ENCODE measurements at regions not wholly inside any gene's neighbourhood (a gene's known extent, or its start where the extent isn't known, plus 50 kb on each side); places are given as distances from the start of the nearest gene placed in this dataset.

DNA sequence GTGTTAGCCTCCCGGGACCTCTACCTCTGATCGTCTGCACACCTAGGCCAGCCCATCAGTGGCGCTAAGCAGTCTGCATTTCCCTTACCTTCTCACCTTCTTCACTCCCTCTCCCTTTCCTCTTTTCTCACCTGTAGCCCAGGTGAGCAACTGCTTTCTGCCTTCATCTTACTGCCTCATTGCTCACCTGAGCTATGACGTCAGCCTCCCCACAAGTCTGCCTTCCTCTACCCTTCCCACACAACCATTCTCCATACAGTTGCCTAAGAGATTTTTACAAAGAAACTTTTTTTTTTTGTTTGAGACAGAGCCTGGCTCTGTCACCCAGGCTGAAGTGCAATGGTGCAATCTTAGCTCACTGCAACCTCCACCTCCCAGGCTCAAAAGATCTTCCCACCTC lies 136.3 kb downstream of the BCOR start:
- Histone ChIP-seq H3K27ac (ENCODE audit: low read length) (no peak overlapping the region), H3K27me3 (ENCODE audit: low read length) (no peaks in the 10 kb centered on the region), H3K4me2 (ENCODE audit: low read depth, low read length, poor library complexity, severe bottlenecking) (no peak overlapping the region), H3K79me2 (ENCODE audit: low read length) (no peaks in the 10 kb centered on the region), H3K9me2 (replicated peaks; ENCODE audit: insufficient read depth, low read length) (no peaks in the 10 kb centered on the region), H3K9me3 (ENCODE audit: low read length) (no peaks in the 10 kb centered on the region), H3K9ac (ENCODE audit: low read length) (no peak overlapping the region), H3K4me3 (ENCODE audit: low read length) (no peak overlapping the region), H2AFZ (ENCODE audit: low read length) (no peak overlapping the region), H4K20me1 (ENCODE audit: insufficient read depth, low read depth, low read length) (no peaks in the 10 kb centered on the region), H3K36me3 (ENCODE audit: insufficient read depth, low read length) (no peaks in the 10 kb centered on the region), H3K4me1 (ENCODE audit: low read length) (no peaks in the 10 kb centered on the region)
- no peak for DNase-seq

DNA sequence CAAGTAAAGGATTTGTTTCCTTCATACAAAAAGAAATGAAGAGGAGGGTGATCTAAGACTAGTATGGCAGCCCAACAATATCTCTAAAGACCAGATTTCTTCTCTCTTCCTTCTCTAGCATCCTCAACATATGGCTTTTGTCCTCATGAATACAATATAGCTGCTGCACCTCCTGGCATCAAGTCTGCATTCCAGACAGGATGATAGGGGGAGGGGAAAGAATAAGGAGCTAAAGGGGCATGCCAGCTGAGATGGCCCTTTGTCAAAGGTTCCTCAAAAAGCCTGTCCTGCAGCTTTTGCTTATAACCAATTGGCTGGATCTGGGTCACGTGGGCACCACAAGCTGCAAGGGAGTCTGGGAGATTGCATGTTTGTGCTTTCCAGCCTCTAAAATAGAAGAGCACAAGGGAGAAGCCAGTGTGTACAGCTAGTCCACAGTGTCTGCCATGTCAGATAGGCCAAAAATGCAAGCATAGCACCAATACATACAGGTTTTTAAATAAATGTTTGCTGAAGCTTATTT lies 132.6 kb downstream of the BCOR start:
- Histone ChIP-seq H4K20me1 (ENCODE audit: insufficient read depth, low read depth, low read length) (no peaks in the 10 kb centered on the region), H3K4me1 (ENCODE audit: low read length) (no peaks in the 10 kb centered on the region), H3K79me2 (ENCODE audit: low read length) (no peaks in the 10 kb centered on the region), H3K36me3 (ENCODE audit: insufficient read depth, low read length) (no peaks in the 10 kb centered on the region), H3K27ac (ENCODE audit: low read length) (no peak overlapping the region), H2AFZ (ENCODE audit: low read length) (no peak overlapping the region), H3K4me2 (ENCODE audit: low read depth, low read length, poor library complexity, severe bottlenecking) (no peak overlapping the region), H3K9ac (ENCODE audit: low read length) (no peak overlapping the region), H3K9me3 (ENCODE audit: low read length) (no peaks in the 10 kb centered on the region), H3K27me3 (ENCODE audit: low read length) (no peaks in the 10 kb centered on the region), H3K4me3 (ENCODE audit: low read length) (no peak overlapping the region), H3K9me2 (replicated peaks; ENCODE audit: insufficient read depth, low read length) (no peaks in the 10 kb centered on the region)
- DNase-seq, result no peak

DNA sequence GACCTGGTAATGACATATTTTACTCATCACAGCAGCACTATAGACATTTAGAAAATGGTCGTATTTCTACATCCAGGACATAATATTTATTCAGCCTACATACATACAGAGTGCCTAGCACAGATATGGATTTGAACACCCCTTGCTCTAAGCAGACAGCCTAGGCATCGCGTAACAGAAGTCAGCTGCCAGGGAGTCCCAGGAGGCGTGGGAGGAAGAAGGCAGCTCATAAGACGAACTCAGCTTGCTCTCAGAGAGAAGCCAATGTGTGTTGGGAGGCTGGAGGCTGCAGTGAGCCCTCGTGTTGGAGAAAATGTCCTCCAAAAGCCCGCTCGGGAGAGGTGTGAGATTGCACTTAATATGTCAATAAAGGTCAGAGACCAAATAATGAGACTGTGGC lies 131.6 kb downstream of the BCOR start:
- Histone ChIP-seq H3K4me2 (ENCODE audit: low read depth, low read length, poor library complexity, severe bottlenecking) (no peak overlapping the region), H3K9me2 (replicated peaks; ENCODE audit: insufficient read depth, low read length) (no peaks in the 10 kb centered on the region), H3K4me3 (ENCODE audit: low read length) (no peak overlapping the region), H3K9ac (ENCODE audit: low read length) (no peak overlapping the region), H3K79me2 (ENCODE audit: low read length) (no peaks in the 10 kb centered on the region), H3K4me1 (ENCODE audit: low read length) (no peaks in the 10 kb centered on the region), H2AFZ (ENCODE audit: low read length) (no peak overlapping the region), H3K27me3 (ENCODE audit: low read length) (no peaks in the 10 kb centered on the region), H4K20me1 (ENCODE audit: insufficient read depth, low read depth, low read length) (no peaks in the 10 kb centered on the region), H3K9me3 (ENCODE audit: low read length) (no peaks in the 10 kb centered on the region), H3K27ac (ENCODE audit: low read length) (no peak overlapping the region), H3K36me3 (ENCODE audit: insufficient read depth, low read length) (no peaks in the 10 kb centered on the region)
- no peak for DNase-seq

DNA sequence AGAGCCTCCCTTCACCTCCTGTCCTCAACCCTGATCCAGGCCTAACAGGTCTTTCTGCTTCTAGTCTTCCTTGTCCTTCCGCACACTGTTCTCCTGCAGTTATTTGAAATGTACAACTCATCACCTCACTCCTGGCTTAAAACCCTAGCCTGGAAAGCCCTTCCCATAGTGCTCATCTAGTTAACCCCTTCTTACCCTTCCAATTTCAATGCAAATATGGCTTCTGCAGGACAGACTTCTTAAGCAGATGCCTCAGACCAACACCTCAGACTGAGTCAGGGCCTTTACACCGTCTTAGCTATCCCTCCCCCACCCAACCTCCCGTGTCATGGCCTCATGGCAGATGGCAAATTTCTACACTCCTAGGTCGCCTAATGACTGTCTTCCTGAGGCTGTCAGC lies 130.4 kb downstream of the BCOR start:
- H3K9me2 ChIP-seq (replicated peaks; ENCODE audit: insufficient read depth, low read length), result no peaks in the 10 kb centered on the region
- H3K36me3 ChIP-seq (ENCODE audit: insufficient read depth, low read length), result no peaks in the 10 kb centered on the region
- H3K4me1 ChIP-seq (ENCODE audit: low read length), result no peaks in the 10 kb centered on the region
- H4K20me1 ChIP-seq (ENCODE audit: insufficient read depth, low read depth, low read length), result no peaks in the 10 kb centered on the region
- H3K27me3 ChIP-seq (ENCODE audit: low read length), result peaks cover 3% of the 10 kb centered on the region; the same call in 1 of the 2 replicates
- H3K4me3 ChIP-seq (ENCODE audit: low read length), result no peak overlapping the region
- H3K79me2 ChIP-seq (ENCODE audit: low read length), result no peaks in the 10 kb centered on the region
- DNase-seq, result no peak
- no peaks in the 10 kb centered on the region for H3K9me3 ChIP-seq (ENCODE audit: low read length)
- H3K9ac ChIP-seq (ENCODE audit: low read length), result no peak overlapping the region
- H3K27ac ChIP-seq (ENCODE audit: low read length), result no peak overlapping the region
- H3K4me2 ChIP-seq (ENCODE audit: low read depth, low read length, poor library complexity, severe bottlenecking), result no peak overlapping the region
- H2AFZ ChIP-seq (ENCODE audit: low read length), result no peak overlapping the region

DNA sequence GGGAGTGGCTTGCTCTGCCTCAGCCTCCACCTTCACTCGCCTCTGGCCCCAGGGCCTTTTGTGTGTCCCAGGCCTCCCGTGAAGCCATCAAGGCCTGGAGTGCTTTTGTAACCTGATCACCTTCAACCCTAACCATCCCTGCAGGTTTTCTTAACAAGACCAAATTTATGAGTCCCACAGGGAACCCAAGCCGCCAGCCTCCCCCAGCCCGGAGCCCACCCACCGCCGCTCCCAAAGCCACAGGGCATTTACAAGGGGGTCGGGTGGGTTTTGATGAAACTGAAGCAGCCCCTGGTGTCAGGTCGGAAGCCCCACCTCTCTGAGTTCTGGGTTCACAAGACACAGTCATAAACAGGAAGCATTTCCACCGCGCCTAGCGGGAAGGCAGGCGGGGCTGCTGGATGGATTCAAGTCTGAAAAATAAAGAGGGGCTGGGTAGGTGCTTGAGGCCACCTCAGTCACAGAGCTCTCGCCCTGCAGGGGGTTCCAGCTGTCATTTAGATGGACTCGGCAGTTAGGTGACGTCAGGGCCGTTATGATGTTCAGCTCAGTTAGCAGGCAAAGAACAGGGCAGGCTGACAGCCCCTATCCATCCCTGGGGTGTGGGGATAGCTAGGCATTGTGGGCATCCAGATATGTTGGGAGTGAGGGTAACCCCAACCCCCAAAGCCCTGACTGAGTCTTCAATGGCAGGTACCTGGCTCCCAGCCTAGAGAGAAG lies 128.5 kb downstream of the BCOR start:
- Histone ChIP-seq H3K27me3 (ENCODE audit: low read length) (peaks cover 3% of the 10 kb centered on the region; the same call in 1 of the 2 replicates), H3K9me2 (replicated peaks; ENCODE audit: insufficient read depth, low read length) (no peaks in the 10 kb centered on the region), H3K9ac (ENCODE audit: low read length) (no peak overlapping the region), H3K9me3 (ENCODE audit: low read length) (no peaks in the 10 kb centered on the region), H2AFZ (ENCODE audit: low read length) (no peak overlapping the region), H3K4me1 (ENCODE audit: low read length) (no peaks in the 10 kb centered on the region), H3K4me2 (ENCODE audit: low read depth, low read length, poor library complexity, severe bottlenecking) (no peak overlapping the region), H3K27ac (ENCODE audit: low read length) (no peak overlapping the region), H3K36me3 (ENCODE audit: insufficient read depth, low read length) (no peaks in the 10 kb centered on the region), H3K79me2 (ENCODE audit: low read length) (no peaks in the 10 kb centered on the region), H4K20me1 (ENCODE audit: insufficient read depth, low read depth, low read length) (no peaks in the 10 kb centered on the region), H3K4me3 (ENCODE audit: low read length) (no peak overlapping the region)
- DNase-seq, result no peak

DNA sequence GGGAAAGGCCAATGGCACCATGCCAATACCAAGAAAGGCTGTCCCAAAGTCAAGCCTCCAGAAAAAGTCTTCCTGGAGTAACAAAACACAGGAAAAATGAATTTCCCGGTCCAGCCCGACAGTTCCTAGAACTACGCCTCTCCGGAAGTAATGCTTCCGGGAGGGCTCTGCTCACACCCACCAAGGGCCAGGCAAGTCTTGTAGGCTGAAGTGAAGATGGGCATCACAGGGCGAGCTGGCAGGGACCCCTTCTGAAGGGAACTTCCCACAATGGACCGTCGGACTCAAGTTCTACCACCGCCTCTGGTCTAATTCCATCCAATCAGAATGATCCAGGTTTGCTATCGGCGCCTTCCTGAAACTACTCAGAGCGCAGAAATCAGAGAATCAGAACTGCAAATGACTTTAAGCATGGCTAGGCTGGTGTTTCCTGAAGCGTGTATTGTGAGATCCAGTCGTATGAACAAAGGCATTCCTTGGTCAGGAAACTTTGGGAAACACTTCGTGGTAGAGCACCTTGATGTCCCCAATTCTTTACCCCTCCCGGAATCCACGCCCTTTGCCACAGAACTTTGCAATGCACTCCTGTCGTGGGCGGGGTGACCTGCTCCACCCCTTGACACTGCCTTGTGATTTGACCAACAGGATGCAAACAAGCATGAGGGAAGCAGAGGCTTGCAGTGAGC lies 127.8 kb downstream of the BCOR start:
- Histone ChIP-seq H3K9ac (ENCODE audit: low read length) (no peak overlapping the region), H3K27ac (ENCODE audit: low read length) (no peak overlapping the region), H3K4me2 (ENCODE audit: low read depth, low read length, poor library complexity, severe bottlenecking) (no peak overlapping the region), H3K27me3 (ENCODE audit: low read length) (peaks cover 3% of the 10 kb centered on the region; the same call in 1 of the 2 replicates), H2AFZ (ENCODE audit: low read length) (no peak overlapping the region), H3K9me2 (replicated peaks; ENCODE audit: insufficient read depth, low read length) (no peaks in the 10 kb centered on the region), H3K79me2 (ENCODE audit: low read length) (no peaks in the 10 kb centered on the region), H3K9me3 (ENCODE audit: low read length) (no peaks in the 10 kb centered on the region), H3K36me3 (ENCODE audit: insufficient read depth, low read length) (no peaks in the 10 kb centered on the region), H3K4me3 (ENCODE audit: low read length) (no peak overlapping the region), H4K20me1 (ENCODE audit: insufficient read depth, low read depth, low read length) (no peaks in the 10 kb centered on the region), H3K4me1 (ENCODE audit: low read length) (no peaks in the 10 kb centered on the region)
- DNase-seq, result no peak

DNA sequence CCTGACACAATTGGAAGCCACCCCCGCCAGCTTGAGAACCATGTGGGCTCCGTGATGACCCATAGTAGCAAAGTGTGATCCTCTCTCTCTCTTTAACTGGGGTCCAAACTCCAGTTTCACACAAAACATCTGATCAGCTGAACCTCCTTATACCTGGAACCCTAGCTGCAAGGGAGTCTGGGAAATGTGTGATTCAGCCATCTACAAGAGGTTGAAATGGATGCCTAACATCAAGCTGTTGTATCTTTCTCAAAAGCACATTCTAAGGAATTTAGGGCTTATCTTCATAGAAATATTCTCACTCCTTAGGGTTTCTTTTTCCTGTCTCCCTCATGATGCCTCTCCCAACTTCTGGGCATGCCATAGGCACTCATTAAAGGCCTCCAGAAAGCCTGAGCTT lies 126.0 kb downstream of the BCOR start:
- no peak overlapping the region for H3K4me3 ChIP-seq (ENCODE audit: low read length)
- no peaks in the 10 kb centered on the region for H3K36me3 ChIP-seq (ENCODE audit: insufficient read depth, low read length)
- peaks cover 3% of the 10 kb centered on the region for H3K4me1 ChIP-seq (ENCODE audit: low read length)
- peaks cover 3% of the 10 kb centered on the region; the same call in 1 of the 2 replicates for H3K27me3 ChIP-seq (ENCODE audit: low read length)
- H3K9me2 ChIP-seq (replicated peaks; ENCODE audit: insufficient read depth, low read length), result no peaks in the 10 kb centered on the region
- H3K4me2 ChIP-seq (ENCODE audit: low read depth, low read length, poor library complexity, severe bottlenecking), result no peak overlapping the region
- no peak for DNase-seq
- H3K9me3 ChIP-seq (ENCODE audit: low read length), result no peaks in the 10 kb centered on the region
- H3K9ac ChIP-seq (ENCODE audit: low read length), result no peak overlapping the region
- H3K27ac ChIP-seq (ENCODE audit: low read length), result no peak overlapping the region
- no peaks in the 10 kb centered on the region for H4K20me1 ChIP-seq (ENCODE audit: insufficient read depth, low read depth, low read length)
- H3K79me2 ChIP-seq (ENCODE audit: low read length), result no peaks in the 10 kb centered on the region
- H2AFZ ChIP-seq (ENCODE audit: low read length), result no peak overlapping the region

DNA sequence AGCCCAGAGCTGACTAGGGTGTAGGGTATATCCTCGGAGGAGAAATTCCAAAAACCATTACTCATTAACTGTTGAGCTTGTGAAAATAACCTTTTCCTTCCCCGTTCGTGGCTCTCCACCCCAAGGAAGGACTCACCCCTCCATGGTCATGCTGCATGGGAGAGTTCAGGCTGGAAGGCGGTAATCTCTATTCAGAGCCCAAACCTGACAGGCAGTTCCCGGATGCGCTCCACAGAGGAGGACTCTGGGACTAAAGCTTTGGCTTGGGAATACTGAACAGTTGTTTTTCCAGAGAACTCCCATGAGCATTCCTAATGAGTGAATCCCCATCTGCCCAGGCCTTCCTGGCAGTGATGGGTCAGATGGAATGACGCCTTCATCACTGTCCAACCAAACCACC lies 125.4 kb downstream of the BCOR start:
- DNase-seq, result no peak
- Histone ChIP-seq H3K9me2 (replicated peaks; ENCODE audit: insufficient read depth, low read length) (no peaks in the 10 kb centered on the region), H3K4me3 (ENCODE audit: low read length) (no peak overlapping the region), H2AFZ (ENCODE audit: low read length) (no peak overlapping the region), H3K79me2 (ENCODE audit: low read length) (no peaks in the 10 kb centered on the region), H3K36me3 (ENCODE audit: insufficient read depth, low read length) (no peaks in the 10 kb centered on the region), H3K27ac (ENCODE audit: low read length) (no peak overlapping the region), H3K27me3 (ENCODE audit: low read length) (peaks cover 3% of the 10 kb centered on the region; the same call in 1 of the 2 replicates), H3K4me2 (ENCODE audit: low read depth, low read length, poor library complexity, severe bottlenecking) (no peak overlapping the region), H3K9ac (ENCODE audit: low read length) (no peak overlapping the region), H3K9me3 (ENCODE audit: low read length) (no peaks in the 10 kb centered on the region), H4K20me1 (ENCODE audit: insufficient read depth, low read depth, low read length) (no peaks in the 10 kb centered on the region), H3K4me1 (ENCODE audit: low read length) (peaks cover 6% of the 10 kb centered on the region)

Data from Karpas-422 (cell line).